Trophoblast cell (in vitro differentiated cells and primary cell): ENCODE measurements at regions not wholly inside any gene's neighbourhood (a gene's known extent, or its start where the extent isn't known, plus 50 kb on each side); places are given as distances from the start of the nearest gene placed in this dataset.

ENCODE experiments used
- DNase-seq, 2 donors: peaks; one replicate each; pipeline ENCODE4 v3.0.0-alpha.2; 2016
- H2AFZ ChIP-seq: 2 replicates; pipeline ENCODE4 v1.6.1; 2013; ENCODE audit warnings: low read length, moderate library complexity, mild to moderate bottlenecking; ENCODE audit not compliant: insufficient read depth, poor library complexity
- H2AK5ac ChIP-seq: 2 replicates; pipeline ENCODE4 v1.6.1; 2013; ENCODE audit warnings: mild to moderate bottlenecking, low read length
- H2BK120ac ChIP-seq: 2 replicates; pipeline ENCODE4 v1.6.1; 2013; ENCODE audit warnings: low read length, mild to moderate bottlenecking, moderate library complexity; ENCODE audit not compliant: insufficient read depth, poor library complexity
- H2BK12ac ChIP-seq: 2 replicates; pipeline ENCODE4 v1.6.1; 2013; ENCODE audit warnings: mild to moderate bottlenecking, low read length, moderate library complexity
- H2BK5ac ChIP-seq: 2 replicates; pipeline ENCODE4 v1.6.1; 2013; ENCODE audit warnings: low read length, low read depth, moderate library complexity, mild to moderate bottlenecking; ENCODE audit not compliant: poor library complexity
- H3K14ac ChIP-seq: 2 replicates; pipeline ENCODE4 v1.6.1; 2013; ENCODE audit warnings: mild to moderate bottlenecking, low read length
- H3K18ac ChIP-seq: 2 replicates; pipeline ENCODE4 v1.6.1; 2013; ENCODE audit warnings: mild to moderate bottlenecking, low read length
- H3K23ac ChIP-seq: 2 replicates; pipeline ENCODE4 v1.6.1; 2013; ENCODE audit warnings: low read length
- H3K27ac ChIP-seq: 2 replicates; pipeline ENCODE4 v1.5.1; 2013; ENCODE audit warnings: low read depth, mild to moderate bottlenecking, inconsistent platforms, low read length, moderate library complexity
- H3K27me3 ChIP-seq: 2 replicates; pipeline ENCODE4 v1.6.1; 2013; ENCODE audit warnings: inconsistent platforms, mild to moderate bottlenecking, low read length, moderate library complexity; ENCODE audit not compliant: insufficient read depth
- H3K36me3 ChIP-seq, 2 experiments: 1 replicate in 1 of 2; 2 replicates in 1 of 2; pipeline ENCODE4 v1.6.1; 2013; ENCODE audit warnings: low read length in 2 of 2, mild to moderate bottlenecking in 2 of 2, moderate library complexity in 1 of 2; ENCODE audit not compliant: insufficient read depth in 2 of 2, control insufficient read depth in 1 of 2
- H3K4ac ChIP-seq: 2 replicates; pipeline ENCODE4 v1.6.1; 2013; ENCODE audit warnings: low read depth, mild to moderate bottlenecking, low read length, moderate library complexity
- H3K4me1 ChIP-seq, 2 experiments: 1 replicate in 1 of 2; 2 replicates in 1 of 2; pipeline ENCODE4 v1.6.1; 2013; ENCODE audit warnings: low read length in 2 of 2, mild to moderate bottlenecking in 2 of 2, moderate library complexity in 1 of 2; ENCODE audit not compliant: insufficient read depth in 2 of 2, control insufficient read depth in 1 of 2
- H3K4me2 ChIP-seq: 2 replicates; pipeline ENCODE4 v1.6.1; 2013; ENCODE audit warnings: inconsistent platforms, mild to moderate bottlenecking, low read length, moderate library complexity
- H3K4me3 ChIP-seq: 2 replicates; pipeline ENCODE4 v1.5.1; 2013; ENCODE audit warnings: mild to moderate bottlenecking, low read depth, low read length, inconsistent platforms
- H3K79me1 ChIP-seq: one replicate; pipeline ENCODE4 v1.6.1; 2013; ENCODE audit warnings: low read length
- H3K79me2 ChIP-seq: 2 replicates; pipeline ENCODE4 v1.6.1; 2013; ENCODE audit warnings: low read length, mild to moderate bottlenecking; ENCODE audit not compliant: control insufficient read depth, insufficient read depth, poor library complexity
- H3K9ac ChIP-seq: 2 replicates; pipeline ENCODE4 v1.6.1; 2013; ENCODE audit warnings: mild to moderate bottlenecking, low read length
- H3K9me3 ChIP-seq: 2 replicates; pipeline ENCODE4 v1.6.1; 2013; ENCODE audit warnings: low read depth, mild to moderate bottlenecking, control low read depth, inconsistent platforms, low read length; ENCODE audit not compliant: insufficient read depth
- H4K12ac ChIP-seq: 2 replicates; pipeline ENCODE4 v1.6.1; 2013; ENCODE audit warnings: low read depth, mild to moderate bottlenecking, low read length, moderate library complexity
- H4K8ac ChIP-seq: 2 replicates; pipeline ENCODE4 v1.6.1; 2013; ENCODE audit warnings: low read depth, mild to moderate bottlenecking, low read length, moderate library complexity
- H4K91ac ChIP-seq: one replicate; pipeline ENCODE4 v1.6.1; 2013; ENCODE audit warnings: low read depth, mild to moderate bottlenecking, low read length, moderate library complexity
- WGBS: extraction: QIAGEN DNeasy Blood & Tissue Kit; methylation state at CpG from one replicate; pipeline ENCODE4 v1.1.7; 2013; ENCODE audit warnings: missing lambda C conversion rate; ENCODE audit not compliant: insufficient read length, insufficient coverage; ENCODE audit errors: extremely low coverage; 5-methylcytosine and 5-hydroxymethylcytosine counted together

- no peaks in the 10 kb centered on the region for H3K27me3 ChIP-seq
- no peak overlapping the region for H3K27ac ChIP-seq
- H3K4me1 ChIP-seq, result no peaks in the 10 kb centered on the region
- H2BK5ac ChIP-seq, result no peak overlapping the region
- no peak overlapping the region for H2AK5ac ChIP-seq
- H3K9me3 ChIP-seq, result no peaks in the 10 kb centered on the region
- H3K36me3 ChIP-seq, result no peaks in the 10 kb centered on the region
- no peak overlapping the region for H3K9ac ChIP-seq
- no peaks in the 10 kb centered on the region for H3K79me1 ChIP-seq
- WGBS, result no CpG with 5 or more reads among the region's 3 CpGs
- no peak overlapping the region for H3K14ac ChIP-seq
- DNase-seq, result no peak
- no peaks in the 10 kb centered on the region for H3K79me2 ChIP-seq
- H3K23ac ChIP-seq, result no peak overlapping the region
- no peak overlapping the region for H2BK120ac ChIP-seq
- H3K4me3 ChIP-seq, result no peak overlapping the region
- H2BK12ac ChIP-seq, result no peak overlapping the region
- no peak overlapping the region for H2AFZ ChIP-seq
- no peak overlapping the region for H4K91ac ChIP-seq
- no peak overlapping the region for H3K18ac ChIP-seq
- H3K4me2 ChIP-seq, result no peak overlapping the region
- no peak overlapping the region for H4K8ac ChIP-seq
- H4K12ac ChIP-seq, result no peak overlapping the region
- no peak overlapping the region for H3K4ac ChIP-seq
Observed at GRCh38 chr3:187618722-187619121, 51.5 kb downstream of the SST start.

GRCh38 chr3:187617213-187617612 is 53.0 kb downstream of the SST start:
- no CpG with 5 or more reads among the region's 8 CpGs for WGBS
- no peak overlapping the region for H2AFZ ChIP-seq
- no peak for DNase-seq

GRCh38 chr3:187616307-187616972 is 53.8 kb downstream of the SST start:
- no CpG with 5 or more reads among the region's 4 CpGs for WGBS
- no peak overlapping the region for H4K91ac ChIP-seq
- no peak overlapping the region for H3K4ac ChIP-seq
- no peak overlapping the region for H2BK12ac ChIP-seq
- H2AK5ac ChIP-seq, result no peak overlapping the region
- H3K18ac ChIP-seq, result no peak overlapping the region
- no peak overlapping the region for H3K23ac ChIP-seq
- no peak overlapping the region for H3K14ac ChIP-seq
- no peak overlapping the region for H2BK5ac ChIP-seq
- H4K12ac ChIP-seq, result no peak overlapping the region
- no peaks in the 10 kb centered on the region for H3K79me1 ChIP-seq
- no peak overlapping the region for H3K4me2 ChIP-seq
- no peak overlapping the region for H2BK120ac ChIP-seq
- H3K9me3 ChIP-seq, result no peaks in the 10 kb centered on the region
- no peak overlapping the region for H3K9ac ChIP-seq
- no peak overlapping the region for H3K4me3 ChIP-seq
- H2AFZ ChIP-seq, result no peak overlapping the region
- H3K79me2 ChIP-seq, result no peaks in the 10 kb centered on the region
- no peaks in the 10 kb centered on the region for H3K27me3 ChIP-seq
- H4K8ac ChIP-seq, result no peak overlapping the region
- no peak overlapping the region for H3K27ac ChIP-seq
- peak; percentile 55 to 89 for DNase-seq
- H3K36me3 ChIP-seq, result no peaks in the 10 kb centered on the region
- no peaks in the 10 kb centered on the region for H3K4me1 ChIP-seq

More at GRCh38 chr3:187617213-187617612, 53.0 kb downstream of the SST start:
- H3K4me1 ChIP-seq, result no peaks in the 10 kb centered on the region
- H2AK5ac ChIP-seq, result no peak overlapping the region
- H4K12ac ChIP-seq, result no peak overlapping the region
- no peaks in the 10 kb centered on the region for H3K27me3 ChIP-seq
- H3K4ac ChIP-seq, result no peak overlapping the region
- no peak overlapping the region for H4K91ac ChIP-seq
- H2BK5ac ChIP-seq, result no peak overlapping the region
- H3K9me3 ChIP-seq, result no peaks in the 10 kb centered on the region
- H3K4me2 ChIP-seq, result no peak overlapping the region
- H2BK12ac ChIP-seq, result no peak overlapping the region
- no peaks in the 10 kb centered on the region for H3K79me2 ChIP-seq
- no peak overlapping the region for H3K9ac ChIP-seq
- no peak overlapping the region for H4K8ac ChIP-seq
- H3K27ac ChIP-seq, result no peak overlapping the region
- no peak overlapping the region for H2BK120ac ChIP-seq
- H3K4me3 ChIP-seq, result no peak overlapping the region
- H3K79me1 ChIP-seq, result no peaks in the 10 kb centered on the region
- no peak overlapping the region for H3K14ac ChIP-seq
- H3K18ac ChIP-seq, result no peak overlapping the region
- H3K36me3 ChIP-seq, result no peaks in the 10 kb centered on the region
- no peak overlapping the region for H3K23ac ChIP-seq

- H2AK5ac ChIP-seq, result no peak overlapping the region
- H3K9me3 ChIP-seq, result no peaks in the 10 kb centered on the region
- no peak overlapping the region for H4K12ac ChIP-seq
- H3K9ac ChIP-seq, result no peak overlapping the region
- H3K79me1 ChIP-seq, result no peaks in the 10 kb centered on the region
- no peak for DNase-seq
- H3K27me3 ChIP-seq, result no peaks in the 10 kb centered on the region
- H2AFZ ChIP-seq, result no peak overlapping the region
- no CpG with 5 or more reads among the region's 3 CpGs for WGBS
- H3K4me2 ChIP-seq, result no peak overlapping the region
- H2BK12ac ChIP-seq, result no peak overlapping the region
- H3K79me2 ChIP-seq, result no peaks in the 10 kb centered on the region
- H3K4me1 ChIP-seq, result no peaks in the 10 kb centered on the region
- no peak overlapping the region for H3K14ac ChIP-seq
- H3K27ac ChIP-seq, result no peak overlapping the region
- no peak overlapping the region for H3K23ac ChIP-seq
- no peak overlapping the region for H3K4ac ChIP-seq
- H3K4me3 ChIP-seq, result no peak overlapping the region
- no peak overlapping the region for H2BK5ac ChIP-seq
- H3K36me3 ChIP-seq, result no peaks in the 10 kb centered on the region
- H4K91ac ChIP-seq, result no peak overlapping the region
- no peak overlapping the region for H3K18ac ChIP-seq
- H2BK120ac ChIP-seq, result no peak overlapping the region
- H4K8ac ChIP-seq, result no peak overlapping the region
Observed at GRCh38 chr3:187615630-187616029, 54.6 kb downstream of the SST start.
